Stimulated activated CD8-positive, alpha-beta memory T cell treated with anti-CD3 and anti-CD28 coated beads, Interleukin-15, amount 100 ng/mL, for 4 hours (primary cell): ENCODE measurements at regions not wholly inside any gene's neighbourhood (a gene's known extent, or its start where the extent isn't known, plus 50 kb on each side); places are given as distances from the start of the nearest gene placed in this dataset.

Source experiments
- DNase-seq, 2 donors: peaks; one replicate each; pipeline ENCODE4 v3.0.0-alpha.2; 2020; ENCODE audit warnings: low read depth in 2 of 2

- DNase-seq: no peak
Observed at GRCh38 chr2:207257251-207258250, 91.8 kb upstream of the KLF7 start.

- no peak for DNase-seq
Observed at GRCh38 chr2:207258263-207258991, 92.7 kb upstream of the KLF7 start.

GRCh38 chr2:207260021-207260420, 94.3 kb upstream of the KLF7 start:
- DNase-seq: no peak

GRCh38 chr2:207260947-207261346, 95.2 kb upstream of the KLF7 start:
- DNase-seq: no peak

GRCh38 chr2:207264310-207264709, 98.6 kb upstream of the KLF7 start:
- DNase-seq: no peak

GRCh38 chr2:207265332-207265731, 99.6 kb upstream of the KLF7 start:
- DNase-seq: no peak

GRCh38 chr2:207265869-207266268, 100.1 kb upstream of the KLF7 start:
- no peak for DNase-seq

- DNase-seq: no peak
Observed at GRCh38 chr2:207266648-207267047, 100.9 kb upstream of the KLF7 start.

- no peak for DNase-seq
Observed at GRCh38 chr2:207269038-207269437, 103.3 kb upstream of the KLF7 start.

GRCh38 chr2:207274530-207275189, 108.9 kb upstream of the KLF7 start:
- no peak for DNase-seq

- DNase-seq: no peak
Observed at GRCh38 chr2:207275779-207276178, 110.0 kb upstream of the KLF7 start.

- no peak for DNase-seq
Observed at GRCh38 chr2:207276248-207276647, 110.5 kb upstream of the KLF7 start.

GRCh38 chr2:207276858-207277257, 111.1 kb upstream of the KLF7 start:
- no peak for DNase-seq

- no peak for DNase-seq
Observed at GRCh38 chr2:207279520-207279919, 113.8 kb upstream of the KLF7 start.

GRCh38 chr2:207281436-207281835, 115.7 kb upstream of the KLF7 start:
- no peak for DNase-seq

GRCh38 chr2:207282916-207283315, 117.2 kb upstream of the KLF7 start:
- no peak for DNase-seq

- DNase-seq: no peak
Observed at GRCh38 chr2:207283356-207283755, 117.6 kb upstream of the KLF7 start.

- no peak for DNase-seq
Observed at GRCh38 chr2:207284556-207285472, 119.1 kb upstream of the KLF7 start.

- no peak for DNase-seq
Observed at GRCh38 chr2:207285473-207285815, 119.7 kb upstream of the KLF7 start.

- no peak for DNase-seq
Observed at GRCh38 chr2:207286106-207286505, 120.4 kb upstream of the KLF7 start.

- no peak for DNase-seq
Observed at GRCh38 chr2:207288628-207289027, 122.9 kb upstream of the KLF7 start.
